Mesothelial cell of epicardium (in vitro differentiated cells): ENCODE measurements at regions not wholly inside any gene's neighbourhood (a gene's known extent, or its start where the extent isn't known, plus 50 kb on each side); places are given as distances from the start of the nearest gene placed in this dataset.
"Not testable (repeated sequence)": the region's sequence is repeated elsewhere in the genome, so short reads cannot be mapped to it uniquely, and the experiment has no call there.

Source experiments
- DNase-seq, 2 experiments: peaks; one replicate each; pipeline ENCODE4 v3.0.0; 2021; ENCODE audit warnings: low spot score in 2 of 2; ENCODE audit not compliant: unreplicated experiment in 2 of 2
- H3K27ac Mint-ChIP-seq: 2 replicates; pipeline ENCODE4 v1.8.0; 2021; ENCODE audit warnings: mixed read lengths
- H3K27me3 Mint-ChIP-seq: 2 replicates; pipeline ENCODE4 v1.8.0; 2021; ENCODE audit warnings: low read depth, mixed read lengths
- H3K36me3 Mint-ChIP-seq: 2 replicates; pipeline ENCODE4 v1.8.0; 2021; ENCODE audit warnings: mixed read lengths
- H3K4me1 Mint-ChIP-seq: 2 replicates; pipeline ENCODE4 v1.8.0; 2021; ENCODE audit warnings: mixed read lengths
- H3K4me3 Mint-ChIP-seq: 2 replicates; pipeline ENCODE4 v1.8.0; 2021; ENCODE audit warnings: mild to moderate bottlenecking, moderate library complexity, mixed read lengths
- H3K9me3 Mint-ChIP-seq: 2 replicates; pipeline ENCODE4 v1.8.0; 2021; ENCODE audit warnings: mixed read lengths
- CTCF ChIP-seq: fragments of 200-600 bp; sonication (generic); IDR thresholded peaks from one replicate; pipeline ENCODE4 v1.5.0; 2021; ENCODE audit warnings: antibody characterized with exemption; ENCODE audit not compliant: unreplicated experiment

GRCh38 chr12:19615384-19615725 lies 176.1 kb downstream of the AEBP2 start:
- TF ChIP-seq CTCF, result no peak
- H3K4me1 Mint-ChIP-seq, result peaks cover 16% of the 10 kb centered on the region
- H3K27me3 Mint-ChIP-seq, result no peaks in the 10 kb centered on the region
- H3K4me3 Mint-ChIP-seq, result no peak overlapping the region
- H3K9me3 Mint-ChIP-seq, result peaks cover 13% of the 10 kb centered on the region
- no peak overlapping the region for H3K27ac Mint-ChIP-seq
- peaks cover 7% of the 10 kb centered on the region for H3K36me3 Mint-ChIP-seq
- no peak for DNase-seq

- TF ChIP-seq CTCF, result no peak
- Mint-ChIP-seq H3K9me3 (peaks cover 2% of the 10 kb centered on the region), H3K36me3 (peaks cover 3% of the 10 kb centered on the region), H3K4me3 (no peak overlapping the region), H3K27me3 (no peaks in the 10 kb centered on the region), H3K27ac (no peak overlapping the region), H3K4me1 (peaks cover 16% of the 10 kb centered on the region)
- no peak for DNase-seq
These were observed 177.5 kb downstream of the AEBP2 start for GRCh38 chr12:19616781-19617180.

GRCh38 chr12:19620222-19620621 lies 180.9 kb downstream of the AEBP2 start:
- no peaks in the 10 kb centered on the region for H3K9me3 Mint-ChIP-seq
- no peak for TF ChIP-seq CTCF
- no peak for DNase-seq
- H3K27ac Mint-ChIP-seq, result no peak overlapping the region
- no peak overlapping the region for H3K4me3 Mint-ChIP-seq
- H3K27me3 Mint-ChIP-seq, result no peaks in the 10 kb centered on the region
- H3K4me1 Mint-ChIP-seq, result peaks cover 27% of the 10 kb centered on the region
- H3K36me3 Mint-ChIP-seq, result no peaks in the 10 kb centered on the region

GRCh38 chr12:19623751-19624399 lies 184.6 kb downstream of the AEBP2 start:
- Mint-ChIP-seq H3K27me3 (no peaks in the 10 kb centered on the region), H3K9me3 (peaks cover 6% of the 10 kb centered on the region), H3K4me3 (no peak overlapping the region), H3K36me3 (peaks cover 2% of the 10 kb centered on the region), H3K4me1 (peaks cover 37% of the 10 kb centered on the region), H3K27ac (peak overlapping the region; percentile 95)
- no peak for TF ChIP-seq CTCF
- no peak for DNase-seq

- Mint-ChIP-seq H3K36me3 (peaks cover 2% of the 10 kb centered on the region), H3K27ac (peak overlapping the region; percentile 95), H3K27me3 (no peaks in the 10 kb centered on the region), H3K4me1 (peaks cover 42% of the 10 kb centered on the region), H3K9me3 (peaks cover 6% of the 10 kb centered on the region), H3K4me3 (no peak overlapping the region)
- no peak for DNase-seq
- TF ChIP-seq CTCF, result no peak
These were observed 185.2 kb downstream of the AEBP2 start for GRCh38 chr12:19624491-19624890.

GRCh38 chr12:19625551-19625950 lies 186.3 kb downstream of the AEBP2 start:
- H3K4me3 Mint-ChIP-seq, DNase-seq, H3K9me3 Mint-ChIP-seq, H3K27me3 Mint-ChIP-seq, H3K36me3 Mint-ChIP-seq: not testable (repeated sequence)
- Mint-ChIP-seq H3K27ac (peak overlapping the region; percentile 91), H3K4me1 (peaks cover 51% of the 10 kb centered on the region)
